SU-DHL-6 (cell line): ENCODE measurements at regions not wholly inside any gene's neighbourhood (a gene's known extent, or its start where the extent isn't known, plus 50 kb on each side); places are given as distances from the start of the nearest gene placed in this dataset.

ENCODE experiments used
- H2AFZ ChIP-seq: fragments of 200-600 bp; sonication (generic); 2 replicates; pipeline ENCODE4 v1.6.1; 2014; ENCODE audit warnings: low read depth, mild to moderate bottlenecking, moderate library complexity, mixed read lengths, antibody characterized with exemption, low read length; ENCODE audit not compliant: severe bottlenecking
- H3F3A ChIP-seq: fragments of 200-600 bp; shearing (Covaris generic); 2 replicates; pipeline ENCODE4 v1.6.0; 2016; ENCODE audit warnings: antibody characterized with exemption, mild to moderate bottlenecking; ENCODE audit not compliant: insufficient read depth
- H3K27ac ChIP-seq: fragments of 200-600 bp; sonication (generic); 2 replicates; pipeline ENCODE4 v1.5.1; 2016; ENCODE audit warnings: low read depth, mild to moderate bottlenecking, low read length, moderate library complexity, mixed read lengths
- H3K27me3 ChIP-seq: fragments of 200-600 bp; sonication (generic), shearing (Covaris generic); 2 replicates; pipeline ENCODE4 v1.6.0; 2014; ENCODE audit warnings: mild to moderate bottlenecking, low read length
- H3K36me3 ChIP-seq: fragments of 200-600 bp; sonication (generic); 2 replicates; pipeline ENCODE4 v1.6.1; 2014; ENCODE audit warnings: mild to moderate bottlenecking, low read length, mixed read lengths
- H3K4me2 ChIP-seq: fragments of 300-600, 200-600 bp; shearing (Covaris generic), sonication (generic); 2 replicates; pipeline ENCODE4 v1.6.0; 2014; ENCODE audit warnings: low read length, low read depth, mild to moderate bottlenecking; ENCODE audit not compliant: poor library complexity, severe bottlenecking
- H3K4me3 ChIP-seq: fragments of 200-600 bp; sonication (generic); 2 replicates; pipeline ENCODE4 v1.5.1; 2014; ENCODE audit warnings: antibody characterized with exemption, low read length, mild to moderate bottlenecking, mixed read lengths; ENCODE audit not compliant: insufficient read depth, poor library complexity, severe bottlenecking
- H3K79me2 ChIP-seq: fragments of 200-600 bp; sonication (generic); 2 replicates; pipeline ENCODE4 v1.6.1; 2014; ENCODE audit warnings: mild to moderate bottlenecking, low read length, moderate library complexity; ENCODE audit not compliant: insufficient read depth
- H3K9ac ChIP-seq: fragments of 200-600 bp; sonication (generic); 2 replicates; pipeline ENCODE4 v1.7.0; 2014; ENCODE audit warnings: mild to moderate bottlenecking, low read length
- H3K9me2 ChIP-seq: fragments of 200-600 bp; sonication (generic); replicated peaks from 2 replicates; pipeline ENCODE4 v1.6.1; 2014; ENCODE audit warnings: low read length; ENCODE audit not compliant: insufficient read depth
- H3K9me3 ChIP-seq: fragments of 200-600 bp; sonication (generic); 2 replicates; pipeline ENCODE4 v1.6.1; 2014; ENCODE audit warnings: low read length, mixed read lengths; ENCODE audit not compliant: insufficient read depth
- H4K20me1 ChIP-seq: fragments of 200-600 bp; sonication (generic); 2 replicates; pipeline ENCODE4 v1.6.1; 2014; ENCODE audit warnings: low read depth, mild to moderate bottlenecking, antibody characterized with exemption, low read length, moderate library complexity, mixed read lengths
- CTCF ChIP-seq: fragments of 200-600 bp; sonication (generic); IDR thresholded peaks from one replicate; pipeline ENCODE4 v1.5.1; 2017; ENCODE audit warnings: antibody characterized with exemption, mild to moderate bottlenecking, low read length, moderate library complexity; ENCODE audit not compliant: insufficient read depth, poor library complexity, severe bottlenecking
- EZH2phosphoT487 ChIP-seq: fragments of 200-600 bp; sonication (generic), shearing (Covaris generic); conservative IDR thresholded peaks from 2 replicates; pipeline ENCODE4 v1.6.1; 2018; ENCODE audit warnings: mild to moderate bottlenecking, antibody characterized with exemption, low read length, moderate library complexity, mixed read lengths

- Histone ChIP-seq H3K27ac (no peak overlapping the region), H3K27me3 (no peaks in the 10 kb centered on the region), H3K9me2 (no peaks in the 10 kb centered on the region), H3K4me3 (no peak overlapping the region), H3K9me3 (no peaks in the 10 kb centered on the region), H3K36me3 (no peaks in the 10 kb centered on the region), H4K20me1 (no peaks in the 10 kb centered on the region), H3F3A (no peaks in the 10 kb centered on the region), H3K79me2 (no peaks in the 10 kb centered on the region), H3K9ac (no peak overlapping the region), H2AFZ (no peak overlapping the region), H3K4me2 (no peak overlapping the region)
- TF ChIP-seq CTCF (no peak), EZH2phosphoT487 (no peak)
Measured at GRCh38 chr14:98816195-98816594, 455.8 kb downstream of the BCL11B start.

DNA sequence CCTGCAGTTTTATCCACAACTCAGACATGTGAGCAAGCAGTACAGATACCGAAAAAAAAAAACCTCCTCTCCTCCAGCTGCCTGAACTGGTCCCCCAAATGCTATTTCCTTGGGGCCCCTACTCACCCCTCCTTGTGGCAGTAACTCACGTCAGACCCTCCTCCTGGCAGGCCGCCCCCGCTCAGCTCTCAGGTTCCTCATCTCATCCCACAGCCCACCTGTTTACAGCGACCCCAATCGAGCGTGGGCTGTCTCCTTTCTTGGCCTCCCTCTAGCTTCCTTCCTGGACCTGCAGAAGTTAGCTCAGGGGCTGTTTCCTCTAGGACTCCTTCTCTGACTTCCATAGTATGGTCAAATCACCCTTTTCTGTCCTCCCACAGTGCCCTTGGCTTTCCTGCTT lies 455.3 kb downstream of the BCL11B start:
- no peak overlapping the region for H3K27ac ChIP-seq
- H2AFZ ChIP-seq: no peak overlapping the region
- no peak overlapping the region for H3K9ac ChIP-seq
- no peaks in the 10 kb centered on the region for H4K20me1 ChIP-seq
- no peak overlapping the region for H3K4me3 ChIP-seq
- H3K9me2 ChIP-seq: no peaks in the 10 kb centered on the region
- H3K36me3 ChIP-seq: no peaks in the 10 kb centered on the region
- no peak overlapping the region for H3K4me2 ChIP-seq
- no peaks in the 10 kb centered on the region for H3K9me3 ChIP-seq
- no peaks in the 10 kb centered on the region for H3F3A ChIP-seq
- no peaks in the 10 kb centered on the region for H3K79me2 ChIP-seq
- no peaks in the 10 kb centered on the region for H3K27me3 ChIP-seq
- no peak for TF ChIP-seq CTCF
- no peak for TF ChIP-seq EZH2phosphoT487

GRCh38 chr14:98819132-98819866 lies 452.7 kb downstream of the BCL11B start:
- no peaks in the 10 kb centered on the region for H4K20me1 ChIP-seq
- no peak overlapping the region for H2AFZ ChIP-seq
- H3K79me2 ChIP-seq: no peaks in the 10 kb centered on the region
- H3K27ac ChIP-seq: no peak overlapping the region
- H3K9me3 ChIP-seq: no peaks in the 10 kb centered on the region
- H3K4me2 ChIP-seq: no peak overlapping the region
- TF ChIP-seq CTCF (no peak), EZH2phosphoT487 (no peak)
- no peak overlapping the region for H3K9ac ChIP-seq
- no peaks in the 10 kb centered on the region for H3K9me2 ChIP-seq
- no peaks in the 10 kb centered on the region for H3K27me3 ChIP-seq
- no peaks in the 10 kb centered on the region for H3F3A ChIP-seq
- H3K4me3 ChIP-seq: no peak overlapping the region
- H3K36me3 ChIP-seq: no peaks in the 10 kb centered on the region
